ENCODE measurements at regions not wholly inside any gene's neighbourhood (a gene's known extent, or its start where the extent isn't known, plus 50 kb on each side); places are given as distances from the start of the nearest gene placed in this dataset.

- no peak for TF ChIP-seq POLR2A (IDR thresholded peaks at IDR 0.05; ENCODE audit: extremely low read depth, insufficient read length)
- TF ChIP-seq CTCF (IDR thresholded peaks at IDR 0.05; ENCODE audit: low read depth, low read length), result no peak
- DNase-seq (ENCODE audit: low read depth), result no peak
Measured at GRCh38 chr13:40083841-40084240, 428.4 kb downstream of the COG6 start.

GRCh38 chr13:40084934-40085333 lies 429.5 kb downstream of the COG6 start:
- TF ChIP-seq MYC (IDR thresholded peaks at IDR 0.05; ENCODE audit: low read depth, low read length) (no peak), CTCF (IDR thresholded peaks at IDR 0.05; ENCODE audit: low read depth, low read length) (no peak), POLR2A (IDR thresholded peaks at IDR 0.05; ENCODE audit: extremely low read depth, insufficient read length) (no peak), MAX (IDR thresholded peaks at IDR 0.05; ENCODE audit: low read depth, low read length) (no peak)
- DNase-seq (ENCODE audit: low read depth), result no peak
- no peak overlapping the region for H3K4me3 ChIP-seq (ENCODE audit: low read depth, low read length)

More at GRCh38 chr13:40083841-40084240, 428.4 kb downstream of the COG6 start:
- no peak overlapping the region for H3K4me3 ChIP-seq (ENCODE audit: low read depth, low read length)

GRCh38 chr13:40087091-40088002 lies 431.9 kb downstream of the COG6 start:
- H3K4me3 ChIP-seq (ENCODE audit: low read depth, low read length), result no peak overlapping the region
- TF ChIP-seq POLR2A (IDR thresholded peaks at IDR 0.05; ENCODE audit: extremely low read depth, insufficient read length), result no peak
- TF ChIP-seq MYC (IDR thresholded peaks at IDR 0.05; ENCODE audit: low read depth, low read length), result no peak
- no peak for TF ChIP-seq MAX (IDR thresholded peaks at IDR 0.05; ENCODE audit: low read depth, low read length)
- no peak for TF ChIP-seq CTCF (IDR thresholded peaks at IDR 0.05; ENCODE audit: low read depth, low read length)
- no peak for DNase-seq (ENCODE audit: low read depth)

- peak; percentile 25 for DNase-seq (ENCODE audit: low read depth)
- TF ChIP-seq MYC (IDR thresholded peaks at IDR 0.05; ENCODE audit: low read depth, low read length), result no peak
- no peak for TF ChIP-seq POLR2A (IDR thresholded peaks at IDR 0.05; ENCODE audit: extremely low read depth, insufficient read length)
- TF ChIP-seq CTCF (IDR thresholded peaks at IDR 0.05; ENCODE audit: low read depth, low read length), result no peak
- TF ChIP-seq MAX (IDR thresholded peaks at IDR 0.05; ENCODE audit: low read depth, low read length), result no peak
Measured at GRCh38 chr13:40094056-40094455, 438.6 kb downstream of the COG6 start.

GRCh38 chr13:40095695-40096356 lies 440.4 kb downstream of the COG6 start:
- H3K4me3 ChIP-seq (ENCODE audit: low read depth, low read length), result no peak overlapping the region
- no peak for DNase-seq (ENCODE audit: low read depth)
- TF ChIP-seq CTCF (IDR thresholded peaks at IDR 0.05; ENCODE audit: low read depth, low read length), result no peak
- no peak for TF ChIP-seq MAX (IDR thresholded peaks at IDR 0.05; ENCODE audit: low read depth, low read length)
- no peak for TF ChIP-seq POLR2A (IDR thresholded peaks at IDR 0.05; ENCODE audit: extremely low read depth, insufficient read length)
- TF ChIP-seq MYC (IDR thresholded peaks at IDR 0.05; ENCODE audit: low read depth, low read length), result no peak

More at GRCh38 chr13:40094056-40094455, 438.6 kb downstream of the COG6 start:
- no peak overlapping the region for H3K4me3 ChIP-seq (ENCODE audit: low read depth, low read length)

Measured in NB4 (cell line).